Stimulated activated CD4-positive, alpha-beta T cell treated with anti-CD3 and anti-CD28 coated beads, Interleukin-1b, Interleukin-23, amount 100 ng/mL, for 24 hours (primary cell): ENCODE measurements at regions not wholly inside any gene's neighbourhood (a gene's known extent, or its start where the extent isn't known, plus 50 kb on each side); places are given as distances from the start of the nearest gene placed in this dataset.

Experiments used
- DNase-seq, 4 experiments: peaks; one replicate each; pipeline ENCODE4 v3.0.0-alpha.2; 2020; ENCODE audit warnings: low read depth in 4 of 4, low spot score in 1 of 4

DNA sequence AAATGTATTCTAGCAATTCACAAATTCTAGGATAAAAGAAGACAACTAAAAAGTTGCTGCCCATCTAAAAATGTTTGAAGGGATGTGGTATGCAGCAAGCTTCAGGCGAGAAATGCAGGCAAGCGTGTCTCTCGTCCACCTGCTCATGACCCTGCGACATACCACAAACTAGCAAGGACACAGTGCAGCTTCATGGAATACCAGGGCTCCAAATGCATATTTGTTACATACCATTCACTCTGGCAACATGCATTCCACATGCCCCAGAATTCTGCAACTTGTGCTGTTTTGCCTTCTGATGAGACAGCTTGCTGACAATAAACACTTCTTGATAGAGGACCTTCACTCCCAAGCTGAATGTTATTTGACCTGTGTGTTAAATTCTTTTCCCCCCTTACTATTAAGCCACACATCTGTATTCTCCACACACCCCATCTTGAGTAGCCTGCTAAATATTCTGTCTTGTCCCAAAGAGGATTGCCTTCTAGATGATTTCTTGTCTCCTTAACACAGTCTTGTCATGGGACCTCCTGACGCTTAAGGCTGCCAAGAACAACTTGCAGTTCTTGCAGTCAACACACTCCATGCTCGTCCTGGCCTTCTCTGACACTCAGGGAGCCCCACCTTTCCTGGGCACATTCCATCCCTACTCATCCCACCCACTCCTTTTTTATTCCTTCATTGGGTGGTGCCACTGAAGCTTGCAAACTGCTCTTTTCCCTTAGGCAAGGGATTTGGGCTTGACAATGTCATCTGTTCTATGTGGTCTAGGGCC, 340.5 kb downstream of the PIK3R1 start:
- DNase-seq = no peak

DNA sequence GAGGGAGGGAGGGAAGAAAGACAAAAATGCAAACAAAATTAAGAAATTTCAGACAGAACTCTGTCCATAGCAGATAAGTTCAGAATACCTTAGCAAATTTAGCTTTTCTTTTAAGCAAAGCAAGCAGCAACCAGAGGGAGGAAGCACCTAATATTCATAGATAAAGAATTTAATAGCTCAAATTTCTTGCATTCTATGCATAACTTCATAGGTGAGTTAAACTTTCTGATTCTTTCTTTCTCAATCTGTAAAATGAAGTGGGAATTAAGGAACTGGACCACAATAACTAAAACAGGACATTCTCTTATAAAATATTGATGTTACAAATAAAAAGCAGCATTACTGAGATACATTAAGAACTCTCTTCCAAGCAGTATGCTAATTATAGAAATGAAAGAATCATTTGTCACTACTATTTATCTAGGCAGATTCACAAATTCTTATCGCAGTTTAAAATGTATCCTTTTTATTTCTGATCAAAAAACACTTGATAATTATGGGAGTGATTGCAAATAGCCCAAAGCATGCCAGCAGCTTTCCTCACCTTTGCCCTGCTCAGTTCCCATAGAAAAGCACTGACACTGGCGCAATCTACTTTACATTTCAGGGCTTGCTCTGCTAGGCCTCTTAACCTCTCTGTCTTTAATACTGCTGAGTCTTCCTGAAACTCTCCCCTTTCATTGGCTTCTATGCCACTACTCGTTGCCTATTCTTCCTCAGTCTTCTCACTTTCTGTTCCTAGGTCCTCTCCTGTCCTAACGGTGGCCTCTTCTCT, 341.8 kb downstream of the PIK3R1 start:
- no peak for DNase-seq

- no peak for DNase-seq
Measured at GRCh38 chr5:68562308-68562707, 346.8 kb downstream of the PIK3R1 start.

GRCh38 chr5:68565427-68565826, 349.9 kb downstream of the PIK3R1 start:
- DNase-seq = no peak

GRCh38 chr5:68576805-68577204, 361.2 kb downstream of the PIK3R1 start:
- no peak for DNase-seq

- DNase-seq = no peak
Measured at GRCh38 chr5:68582284-68582683, 366.7 kb downstream of the PIK3R1 start.

- DNase-seq = no peak
Measured at GRCh38 chr5:68587171-68587570, 371.6 kb downstream of the PIK3R1 start.

DNA sequence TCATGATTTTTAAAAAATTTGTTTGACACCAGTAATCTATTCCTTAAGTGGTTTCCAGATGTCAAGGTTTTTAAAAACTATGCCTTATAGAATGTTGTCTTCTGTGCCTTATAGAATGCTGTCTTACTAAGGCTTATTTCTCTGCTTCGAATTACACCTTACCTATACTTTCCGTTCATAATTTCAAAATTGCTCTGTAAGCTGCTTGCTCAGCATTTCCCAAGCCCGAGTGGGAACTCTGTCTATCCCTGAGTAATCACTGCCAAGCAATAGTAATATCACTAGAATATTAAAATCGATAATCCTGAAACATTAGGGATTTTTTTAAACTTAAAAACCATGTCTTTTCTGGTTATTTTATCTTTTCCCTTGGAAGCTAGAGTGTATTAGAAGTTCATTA, 376.3 kb downstream of the PIK3R1 start:
- DNase-seq = no peak

DNA sequence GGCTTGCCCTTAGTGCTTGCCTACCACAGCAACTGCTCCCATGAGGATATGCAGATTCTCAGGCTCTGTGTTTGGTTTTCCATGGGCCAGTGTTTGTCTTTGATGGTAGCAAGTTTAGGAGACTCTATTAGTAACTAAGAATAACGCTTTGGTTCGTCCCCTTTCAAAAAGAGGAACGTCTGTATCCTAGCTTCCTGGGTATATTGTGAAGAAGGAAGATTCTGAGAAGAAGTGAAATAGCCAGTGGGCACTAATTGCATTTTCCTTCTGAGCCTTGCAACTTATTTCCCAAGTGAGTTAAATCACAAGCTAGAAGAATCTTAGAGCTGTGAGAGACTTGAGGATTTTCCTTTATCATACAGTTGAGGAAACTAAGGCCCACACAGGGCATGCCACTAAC, 376.8 kb downstream of the PIK3R1 start:
- no peak for DNase-seq

DNA sequence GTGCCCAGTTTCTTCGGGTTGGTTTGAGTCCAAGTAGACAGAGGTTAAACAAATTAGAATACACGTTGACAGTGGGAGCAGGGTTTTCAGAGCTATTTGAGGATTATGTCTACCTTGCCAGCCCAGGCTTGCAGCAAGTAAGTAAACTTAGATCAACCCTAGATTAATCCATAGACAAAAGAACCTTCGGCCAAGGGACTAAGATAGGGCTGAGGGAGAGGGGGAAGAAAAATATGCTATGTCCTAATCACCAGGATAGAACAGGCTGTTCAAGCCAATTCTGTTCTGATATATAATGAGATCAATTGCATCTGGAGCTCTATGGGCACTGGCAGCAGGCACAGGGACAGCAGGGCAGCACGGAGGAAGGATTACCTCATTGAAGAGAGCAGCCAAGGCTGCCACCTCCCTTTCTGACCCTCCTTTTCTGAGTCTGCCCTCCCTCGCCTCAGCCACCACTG, 377.7 kb downstream of the PIK3R1 start:
- no peak for DNase-seq

- DNase-seq = no peak
Measured at GRCh38 chr5:68612972-68613371, 397.4 kb downstream of the PIK3R1 start.

GRCh38 chr5:68618501-68618900, 402.9 kb downstream of the PIK3R1 start:
- no peak for DNase-seq

DNA sequence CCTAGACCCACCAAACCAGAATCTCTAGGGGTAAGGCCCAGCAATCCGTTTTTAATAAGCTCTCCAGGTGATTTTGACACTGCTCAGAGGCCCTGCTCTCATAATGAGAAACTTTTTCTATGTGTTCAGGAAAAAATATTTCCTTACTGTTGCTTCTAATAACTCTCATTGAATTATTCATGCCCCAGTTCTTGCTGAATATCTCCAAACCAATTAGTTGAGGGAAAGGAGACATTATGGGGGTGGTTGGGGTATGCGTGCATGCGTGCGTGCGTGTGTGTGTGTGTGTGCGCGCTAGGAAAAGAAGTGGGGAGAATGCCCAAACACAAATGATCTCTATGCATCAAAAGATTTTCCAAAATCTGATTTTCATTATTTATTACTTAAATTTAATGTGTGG, 411.4 kb downstream of the PIK3R1 start:
- no peak for DNase-seq

DNA sequence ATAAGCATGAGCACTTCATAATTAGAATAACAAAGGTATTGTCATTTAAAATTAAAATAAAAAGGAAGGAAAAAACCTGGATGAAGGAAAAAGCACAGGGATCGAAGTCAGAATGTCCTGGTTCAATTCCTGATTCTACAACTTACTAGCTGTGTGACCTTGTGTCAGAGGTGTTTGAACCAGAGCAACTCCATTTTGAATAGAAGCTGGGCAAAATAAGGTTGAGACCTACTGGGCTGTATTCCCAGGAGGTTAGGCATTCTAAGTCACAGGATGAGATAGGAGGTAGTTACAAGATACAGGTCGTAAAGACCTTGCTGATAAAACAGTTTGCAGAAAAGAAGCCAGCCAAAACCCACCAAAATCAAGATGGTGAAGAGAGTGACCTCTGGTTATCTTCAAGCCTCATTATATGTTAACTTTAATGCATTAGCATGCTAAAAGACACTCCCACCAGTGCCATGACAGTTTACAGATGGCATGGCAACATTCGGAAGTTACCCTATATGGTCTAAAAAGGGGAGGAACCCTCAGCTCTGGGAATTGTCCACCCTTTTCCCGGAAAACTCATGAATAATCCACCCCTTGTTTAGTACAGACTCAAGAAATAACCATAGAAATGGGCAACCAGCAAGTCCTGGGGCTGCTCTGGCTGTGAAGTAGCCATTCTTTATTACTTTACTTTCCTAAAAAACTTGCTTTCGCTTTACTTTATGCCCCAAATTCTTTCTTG, 412.7 kb downstream of the PIK3R1 start:
- DNase-seq = no peak

DNA sequence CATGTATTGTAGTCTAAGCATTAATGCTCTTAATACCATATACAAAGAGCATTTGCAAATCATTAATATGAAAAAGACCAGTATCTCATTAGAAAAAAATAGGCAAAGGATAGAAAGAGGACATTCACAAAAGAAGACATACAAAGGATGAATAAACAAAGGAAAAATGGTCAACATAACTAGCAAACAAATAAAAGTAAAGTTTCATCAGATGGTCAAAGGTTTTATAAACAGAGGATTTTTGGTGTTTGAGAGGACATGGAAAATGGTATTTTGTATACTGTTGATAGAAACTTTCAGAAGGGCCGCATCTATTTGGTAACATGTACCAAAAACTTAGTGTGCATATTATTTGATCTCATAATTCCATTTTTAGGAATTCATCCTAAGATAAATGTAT, 414.8 kb downstream of the PIK3R1 start:
- DNase-seq = no peak

- no peak for DNase-seq
Measured at GRCh38 chr5:68631884-68632283, 416.3 kb downstream of the PIK3R1 start.

- DNase-seq = no peak
Measured at GRCh38 chr5:68641211-68641610, 425.7 kb downstream of the PIK3R1 start.

- no peak for DNase-seq
Measured at GRCh38 chr5:68643064-68643463, 427.5 kb downstream of the PIK3R1 start.

DNA sequence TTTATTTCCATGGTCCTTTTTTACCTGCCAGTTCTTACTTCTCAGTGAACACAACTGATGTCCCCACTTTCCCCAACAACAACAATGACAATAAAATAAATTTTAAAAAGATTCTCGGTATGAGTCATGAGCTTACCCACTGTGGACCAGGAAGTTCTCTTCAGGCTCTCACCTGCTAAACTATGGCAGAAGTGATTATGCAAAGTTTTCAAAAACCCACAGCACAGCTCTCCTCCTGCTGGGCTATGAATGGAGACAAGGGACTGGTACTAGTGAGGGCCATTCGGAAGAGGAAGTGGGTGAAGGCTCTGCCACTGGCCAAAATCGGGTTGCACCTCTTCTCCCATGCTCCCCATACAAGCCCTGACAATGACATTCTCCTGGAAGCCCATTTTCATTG, 429.4 kb downstream of the PIK3R1 start:
- no peak for DNase-seq

DNA sequence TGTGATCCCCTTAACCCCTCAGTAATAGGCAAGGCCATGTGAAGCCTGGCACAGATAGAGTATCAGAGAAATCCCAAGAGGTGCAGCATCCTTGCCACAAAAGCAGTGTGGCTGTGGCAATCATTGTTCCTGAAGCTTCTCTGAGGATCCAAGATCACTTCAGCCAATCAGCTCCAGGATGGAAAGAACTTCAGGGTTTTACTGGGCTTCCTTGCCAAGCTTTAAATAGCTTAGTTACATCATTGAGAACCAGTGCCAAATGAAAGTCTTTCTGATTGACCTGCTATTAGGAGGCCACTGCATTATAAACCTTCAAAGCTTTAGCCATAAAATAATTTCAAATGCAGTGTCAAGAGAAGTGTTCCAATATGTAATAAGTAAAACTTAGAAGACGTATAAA, 430.6 kb downstream of the PIK3R1 start:
- no peak for DNase-seq

GRCh38 chr5:68647743-68648142, 432.2 kb downstream of the PIK3R1 start:
- no peak for DNase-seq
